C4-2B (cell line): ENCODE measurements at regions not wholly inside any gene's neighbourhood (a gene's known extent, or its start where the extent isn't known, plus 50 kb on each side); places are given as distances from the start of the nearest gene placed in this dataset.

ENCODE experiments used
- ZFX ChIP-seq: fragments of 450-650 bp; IDR thresholded peaks from 2 replicates; pipeline ENCODE4 v1.6.1; 2017
- TF ChIP-seq, protein P1 (sequence below): fragments of 450-650 bp; conservative IDR thresholded peaks from 2 replicates; pipeline ENCODE4 v1.5.1; 2017; ENCODE audit warnings: mild to moderate bottlenecking

- TF ChIP-seq, protein P1, sequence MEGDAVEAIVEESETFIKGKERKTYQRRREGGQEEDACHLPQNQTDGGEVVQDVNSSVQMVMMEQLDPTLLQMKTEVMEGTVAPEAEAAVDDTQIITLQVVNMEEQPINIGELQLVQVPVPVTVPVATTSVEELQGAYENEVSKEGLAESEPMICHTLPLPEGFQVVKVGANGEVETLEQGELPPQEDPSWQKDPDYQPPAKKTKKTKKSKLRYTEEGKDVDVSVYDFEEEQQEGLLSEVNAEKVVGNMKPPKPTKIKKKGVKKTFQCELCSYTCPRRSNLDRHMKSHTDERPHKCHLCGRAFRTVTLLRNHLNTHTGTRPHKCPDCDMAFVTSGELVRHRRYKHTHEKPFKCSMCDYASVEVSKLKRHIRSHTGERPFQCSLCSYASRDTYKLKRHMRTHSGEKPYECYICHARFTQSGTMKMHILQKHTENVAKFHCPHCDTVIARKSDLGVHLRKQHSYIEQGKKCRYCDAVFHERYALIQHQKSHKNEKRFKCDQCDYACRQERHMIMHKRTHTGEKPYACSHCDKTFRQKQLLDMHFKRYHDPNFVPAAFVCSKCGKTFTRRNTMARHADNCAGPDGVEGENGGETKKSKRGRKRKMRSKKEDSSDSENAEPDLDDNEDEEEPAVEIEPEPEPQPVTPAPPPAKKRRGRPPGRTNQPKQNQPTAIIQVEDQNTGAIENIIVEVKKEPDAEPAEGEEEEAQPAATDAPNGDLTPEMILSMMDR, result no peak
- TF ChIP-seq ZFX, result no peak
Observed at GRCh38 chr1:198019126-198019525, 102.0 kb downstream of the LHX9 start.
